Glomerular endothelial cell (primary cell): ENCODE measurements at regions not wholly inside any gene's neighbourhood (a gene's known extent, or its start where the extent isn't known, plus 50 kb on each side); places are given as distances from the start of the nearest gene placed in this dataset.
"Not testable (repeated sequence)": the region's sequence is repeated elsewhere in the genome, so short reads cannot be mapped to it uniquely, and the experiment has no call there.

Experiments
- DNase-seq: peaks from one replicate; pipeline ENCODE4 v3.0.0-alpha.2; 2011; ENCODE audit warnings: low read depth, low spot score; ENCODE audit errors: extremely low read depth

GRCh38 chr15:45866616-45867015, 231.8 kb downstream of the SQOR start:
- DNase-seq = no peak

GRCh38 chr15:45867281-45867680, 232.5 kb downstream of the SQOR start:
- no peak for DNase-seq

GRCh38 chr15:45868109-45868691, 233.4 kb downstream of the SQOR start:
- DNase-seq = no peak

- no peak for DNase-seq
Observed at GRCh38 chr15:45869034-45869668, 234.3 kb downstream of the SQOR start.

DNA sequence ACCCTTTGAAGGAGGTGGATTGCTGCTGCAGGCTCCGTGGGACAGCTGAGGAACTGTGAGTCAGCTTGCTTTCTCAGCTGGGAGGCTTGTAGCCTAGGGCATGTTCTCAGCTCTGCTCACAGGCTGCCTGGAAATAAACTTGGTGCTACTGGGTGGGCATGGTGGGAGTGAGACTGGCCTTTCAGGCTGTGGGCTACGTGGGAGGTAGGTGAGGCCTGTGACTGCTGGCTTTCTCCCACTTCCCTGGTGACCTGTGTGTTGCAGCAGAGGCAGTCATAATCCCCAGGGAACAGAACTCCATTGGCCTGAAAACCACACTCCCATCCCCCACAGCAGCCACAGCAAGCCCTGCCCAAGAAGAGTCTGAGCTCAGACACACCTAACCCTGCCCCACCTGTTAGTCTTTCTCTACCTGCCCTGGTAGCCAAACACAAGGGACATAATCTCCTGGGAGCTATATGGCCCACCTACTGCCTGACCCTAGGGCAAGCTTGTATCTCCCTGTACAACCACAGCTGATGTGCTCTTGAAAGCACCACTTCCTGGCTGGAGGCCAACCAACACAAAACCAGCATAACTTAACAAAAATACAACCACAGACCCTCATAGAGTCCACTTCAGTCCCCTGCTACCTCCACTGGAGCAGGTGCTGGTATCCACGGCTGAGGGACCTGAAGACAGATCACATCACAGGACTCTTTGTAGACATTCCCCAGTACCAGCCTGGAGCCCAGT, 236.5 kb downstream of the SQOR start:
- no peak for DNase-seq

- no peak for DNase-seq
Observed at GRCh38 chr15:45873781-45874180, 239.0 kb downstream of the SQOR start.

DNA sequence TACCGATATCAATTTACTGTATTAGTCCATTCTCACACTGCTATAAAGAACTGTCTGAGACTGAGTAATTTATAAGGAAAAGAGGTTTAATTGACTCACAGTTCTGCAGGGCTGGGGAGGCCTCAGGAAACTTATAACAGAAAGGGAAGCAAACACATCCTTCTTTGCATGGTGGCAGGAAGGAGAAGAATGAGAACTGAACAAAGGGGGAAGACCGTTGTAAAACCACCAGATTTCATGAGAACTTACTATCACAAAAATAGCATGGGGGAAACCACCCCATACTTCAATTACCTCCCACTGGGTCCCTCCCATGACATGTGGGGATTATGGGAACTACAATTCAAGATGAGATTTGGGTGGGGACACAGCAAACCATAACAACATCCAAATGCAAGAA, 239.7 kb downstream of the SQOR start:
- not testable (repeated sequence) for DNase-seq

DNA sequence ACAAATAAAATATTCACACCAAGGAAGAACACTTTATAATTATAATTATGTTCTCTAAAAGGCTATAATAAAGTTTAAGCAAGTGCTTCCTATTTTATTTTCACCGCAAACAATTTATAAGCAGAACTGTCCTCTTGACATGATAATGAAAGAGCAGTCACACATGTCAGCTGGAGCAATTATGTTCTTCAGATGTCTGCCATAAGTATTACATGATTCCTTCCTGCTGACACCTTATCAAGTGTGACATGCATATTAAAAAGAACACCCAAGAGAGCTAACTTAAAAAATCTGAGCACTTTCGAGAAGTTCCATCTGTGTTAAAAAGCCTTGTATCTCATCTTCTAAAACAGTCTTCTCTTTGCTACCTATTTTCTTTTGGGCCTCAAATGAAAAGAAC, 249.5 kb downstream of the SQOR start:
- DNase-seq = no peak

GRCh38 chr15:45884755-45885445, 250.1 kb downstream of the SQOR start:
- no peak for DNase-seq

GRCh38 chr15:45885801-45886200, 251.0 kb downstream of the SQOR start:
- DNase-seq = no peak

DNA sequence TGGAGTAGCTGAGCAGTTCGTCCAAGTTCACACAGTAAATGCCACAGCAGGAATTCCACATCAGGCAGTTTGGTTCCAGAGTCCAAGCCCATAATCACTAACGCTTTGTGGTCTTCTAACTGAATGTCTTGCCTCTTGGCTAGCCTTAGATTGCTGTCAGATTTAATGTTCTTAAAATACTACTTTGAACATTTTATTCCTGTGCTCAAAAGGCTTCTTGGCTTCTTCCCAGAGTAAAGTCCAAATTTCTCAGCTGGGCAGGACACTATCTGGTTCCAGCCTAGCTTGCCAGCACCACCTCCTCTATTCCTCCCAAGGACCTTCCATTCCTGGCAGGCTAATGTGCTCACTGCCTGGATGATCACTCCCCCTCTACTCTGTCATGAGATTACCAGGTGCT, 256.9 kb downstream of the SQOR start:
- DNase-seq = no peak

- DNase-seq = no peak
Observed at GRCh38 chr15:45892182-45892581, 257.4 kb downstream of the SQOR start.

DNA sequence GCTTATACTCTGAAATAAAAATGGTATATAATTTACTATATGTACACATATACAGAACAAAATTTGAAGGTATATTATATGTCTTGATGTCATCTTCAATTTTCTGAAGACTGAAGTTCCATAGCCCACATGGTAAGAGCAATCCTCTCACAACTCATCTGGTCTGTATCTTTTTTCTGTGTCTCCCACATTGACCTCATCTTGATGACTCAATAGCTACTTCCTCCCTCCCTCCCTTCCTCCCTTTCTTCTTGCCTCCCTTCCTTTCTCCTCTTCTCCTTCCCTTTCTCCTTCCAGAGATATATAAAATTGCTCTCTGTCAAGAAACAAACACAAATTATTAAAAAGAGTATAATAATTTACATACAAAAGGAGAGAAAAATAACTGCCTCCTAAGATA, 268.5 kb downstream of the SQOR start:
- DNase-seq = no peak

GRCh38 chr15:45904019-45904418, 269.2 kb downstream of the SQOR start:
- DNase-seq = no peak

- DNase-seq = no peak
Observed at GRCh38 chr15:45906230-45906629, 271.4 kb downstream of the SQOR start.

DNA sequence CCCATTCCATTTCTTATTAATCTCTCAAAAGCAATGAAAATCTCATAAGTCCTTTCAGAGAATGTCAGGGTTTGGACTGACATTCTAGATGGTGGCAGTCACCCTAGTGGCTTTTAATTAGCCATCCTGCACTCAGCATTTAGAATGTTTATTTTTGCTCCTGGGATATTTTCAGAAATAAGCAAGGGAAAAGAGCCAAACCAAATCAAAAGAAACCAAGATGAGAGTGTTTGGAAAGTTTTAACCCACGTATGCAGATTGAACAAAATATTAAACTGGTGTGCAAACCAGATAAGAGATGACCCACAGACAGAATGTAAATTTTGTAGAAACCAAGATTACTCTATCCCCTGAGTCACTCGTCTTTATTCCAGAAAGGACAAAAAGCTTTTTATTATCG, 275.8 kb downstream of the SQOR start:
- no peak for DNase-seq

DNA sequence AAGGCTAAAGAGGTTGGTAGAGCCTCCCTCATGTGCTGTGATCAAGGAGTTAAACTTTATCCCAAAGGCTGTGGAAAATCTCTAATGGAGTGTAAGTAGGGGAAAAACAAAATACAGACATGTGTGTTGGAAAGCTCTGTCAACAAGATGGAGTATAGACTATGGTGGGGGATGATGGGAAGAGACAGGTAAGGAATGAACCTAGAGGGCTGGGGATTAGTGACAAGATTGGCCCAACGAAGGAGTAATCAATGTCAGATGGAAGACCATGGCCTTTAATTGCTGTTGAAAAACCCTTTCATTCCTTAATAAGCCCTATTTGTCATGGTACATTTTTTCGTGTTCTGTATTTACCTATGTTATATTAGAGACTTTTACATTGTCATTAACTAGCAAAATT, 278.6 kb downstream of the SQOR start:
- no peak for DNase-seq

DNA sequence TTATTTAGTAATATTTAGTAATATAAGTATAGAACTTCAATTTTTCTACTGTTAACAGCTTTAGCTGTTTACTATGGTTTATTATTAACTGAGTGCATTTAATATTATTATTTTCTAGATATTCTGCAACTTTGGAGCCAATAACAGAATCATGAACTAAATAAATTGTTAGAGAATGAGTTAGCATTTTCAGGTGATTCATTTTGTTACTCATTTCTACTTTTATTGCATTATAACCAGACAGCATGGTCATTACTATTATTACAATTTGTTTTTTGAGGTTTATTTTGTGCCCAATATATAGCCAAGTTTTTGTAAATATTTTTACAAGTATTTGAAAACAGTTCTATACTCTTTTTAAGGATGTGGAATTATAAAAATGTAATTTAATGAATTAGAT, 279.6 kb downstream of the SQOR start:
- no peak for DNase-seq

DNA sequence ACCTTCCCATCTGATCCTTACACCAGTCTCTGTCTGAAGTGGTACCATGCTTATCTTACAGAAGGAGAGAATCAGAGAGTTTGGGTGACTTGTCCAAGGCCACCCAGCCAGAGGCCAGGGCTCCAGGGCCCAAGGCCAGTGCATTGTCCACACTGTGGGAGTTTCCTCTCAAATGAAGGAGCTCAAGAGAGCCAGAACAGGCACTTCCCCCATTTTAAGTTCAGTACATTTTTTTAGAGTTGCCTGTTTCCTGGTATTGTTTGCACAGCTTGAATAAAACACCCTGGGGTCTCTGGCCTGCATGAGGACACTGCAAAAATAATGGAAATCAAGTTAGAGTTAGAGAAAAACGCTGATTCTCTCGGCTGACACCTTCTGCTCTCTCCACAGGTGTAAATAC, 284.0 kb downstream of the SQOR start:
- peak; percentile 77 for DNase-seq

DNA sequence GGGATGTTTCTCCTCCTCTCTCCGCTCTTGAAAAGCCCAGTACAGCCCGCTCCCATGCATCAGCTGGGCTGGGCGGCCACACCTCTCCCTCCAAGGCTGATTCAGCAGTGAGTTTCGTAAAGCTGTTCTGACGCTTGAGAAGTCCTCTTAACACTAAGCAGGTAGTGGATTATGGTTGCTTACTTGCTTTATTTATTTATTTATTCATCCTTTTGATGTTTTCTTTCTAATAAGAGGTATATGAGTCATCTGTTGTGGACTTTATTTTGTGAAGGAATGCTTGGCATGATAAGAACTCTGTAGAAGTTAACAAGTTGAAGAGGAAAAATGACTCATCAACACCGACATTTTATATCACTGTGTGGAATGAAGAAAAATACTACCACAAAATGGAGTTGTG, 285.0 kb downstream of the SQOR start:
- peak; percentile 93 for DNase-seq

DNA sequence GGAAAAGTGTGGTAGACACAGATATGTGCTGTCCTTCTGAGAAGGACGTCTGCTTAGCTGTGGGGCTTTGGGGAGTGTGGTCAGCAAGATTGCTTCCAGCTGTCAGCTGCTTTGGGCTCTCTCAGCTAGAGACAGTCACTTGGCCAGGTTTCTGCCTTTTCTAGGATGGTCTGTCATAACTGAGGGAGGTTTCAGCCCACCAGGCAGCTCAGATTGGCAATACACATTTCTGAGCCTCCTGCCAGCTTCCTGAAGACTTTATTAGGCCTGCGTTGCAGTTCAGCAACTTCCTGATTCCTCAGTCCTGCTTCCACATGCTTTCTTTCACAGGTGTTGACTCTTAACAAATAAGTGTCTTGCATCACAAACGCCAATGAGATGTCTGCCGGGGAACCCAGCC, 286.5 kb downstream of the SQOR start:
- DNase-seq = no peak

GRCh38 chr15:45921978-45922377, 287.1 kb downstream of the SQOR start:
- DNase-seq = no peak
